ENCODE measurements at regions not wholly inside any gene's neighbourhood (a gene's known extent, or its start where the extent isn't known, plus 50 kb on each side); places are given as distances from the start of the nearest gene placed in this dataset.

DNA sequence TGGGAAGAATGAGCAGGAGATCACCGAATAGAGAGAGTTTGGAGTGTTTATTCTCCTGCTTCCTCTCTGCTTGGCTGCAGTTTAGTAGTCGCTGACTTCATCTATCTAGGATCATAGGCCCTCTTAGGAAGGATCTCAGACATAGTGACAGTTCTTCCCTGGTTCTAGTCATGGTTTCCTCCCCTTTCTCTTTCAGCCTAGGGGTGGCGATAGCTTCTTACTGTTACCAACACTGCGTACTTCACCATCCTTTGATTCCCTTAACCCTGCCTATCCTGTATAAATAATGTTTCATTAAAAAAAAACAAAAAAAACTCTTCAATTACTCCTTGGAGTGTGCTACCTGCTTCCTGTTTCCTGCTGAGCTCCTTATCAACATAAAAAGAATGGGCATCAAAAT lies 103.8 kb downstream of the DDX53 start:
- H3K36me3 ChIP-seq, result no peaks in the 10 kb centered on the region
- intact Hi-C loops (cut with DNase I), result no loop called here
- H3K27ac ChIP-seq, result no peak overlapping the region
- TF ChIP-seq, protein P1, sequence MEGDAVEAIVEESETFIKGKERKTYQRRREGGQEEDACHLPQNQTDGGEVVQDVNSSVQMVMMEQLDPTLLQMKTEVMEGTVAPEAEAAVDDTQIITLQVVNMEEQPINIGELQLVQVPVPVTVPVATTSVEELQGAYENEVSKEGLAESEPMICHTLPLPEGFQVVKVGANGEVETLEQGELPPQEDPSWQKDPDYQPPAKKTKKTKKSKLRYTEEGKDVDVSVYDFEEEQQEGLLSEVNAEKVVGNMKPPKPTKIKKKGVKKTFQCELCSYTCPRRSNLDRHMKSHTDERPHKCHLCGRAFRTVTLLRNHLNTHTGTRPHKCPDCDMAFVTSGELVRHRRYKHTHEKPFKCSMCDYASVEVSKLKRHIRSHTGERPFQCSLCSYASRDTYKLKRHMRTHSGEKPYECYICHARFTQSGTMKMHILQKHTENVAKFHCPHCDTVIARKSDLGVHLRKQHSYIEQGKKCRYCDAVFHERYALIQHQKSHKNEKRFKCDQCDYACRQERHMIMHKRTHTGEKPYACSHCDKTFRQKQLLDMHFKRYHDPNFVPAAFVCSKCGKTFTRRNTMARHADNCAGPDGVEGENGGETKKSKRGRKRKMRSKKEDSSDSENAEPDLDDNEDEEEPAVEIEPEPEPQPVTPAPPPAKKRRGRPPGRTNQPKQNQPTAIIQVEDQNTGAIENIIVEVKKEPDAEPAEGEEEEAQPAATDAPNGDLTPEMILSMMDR (IDR thresholded peaks at IDR 0.05), result no peak
- no peaks in the 10 kb centered on the region for H3K4me1 ChIP-seq
- no peak for ATAC-seq
- no peak overlapping the region for H3K4me3 ChIP-seq
- H3K27me3 ChIP-seq (ENCODE audit: low read depth), result no peaks in the 10 kb centered on the region
- DNase-seq, result no peak
- no peaks in the 10 kb centered on the region for H3K9me3 ChIP-seq

DNA sequence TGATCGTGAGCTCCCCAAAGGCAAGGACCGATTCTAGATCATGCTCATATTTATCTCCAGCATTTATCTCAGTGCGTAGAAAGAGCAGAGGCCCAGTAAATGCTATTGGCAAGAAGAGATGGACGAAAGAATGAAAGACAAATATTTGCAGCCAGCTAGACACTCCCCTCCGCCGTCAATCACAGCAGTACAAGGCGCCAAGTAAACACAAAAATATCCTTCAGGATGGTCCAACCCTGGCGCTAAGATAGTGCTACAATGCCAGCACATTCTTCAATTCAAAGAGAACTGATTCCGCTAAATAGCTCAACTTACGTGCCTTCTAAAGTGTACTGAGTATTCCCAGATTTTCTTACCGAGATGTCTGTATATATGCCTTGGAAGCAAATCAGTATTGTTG lies 114.5 kb downstream of the DDX53 start:
- H3K9me3 ChIP-seq, result no peaks in the 10 kb centered on the region
- no peaks in the 10 kb centered on the region for H3K4me1 ChIP-seq
- no peak overlapping the region for H3K27ac ChIP-seq
- no peak for DNase-seq
- H3K36me3 ChIP-seq, result no peaks in the 10 kb centered on the region
- H3K27me3 ChIP-seq (ENCODE audit: low read depth), result no peaks in the 10 kb centered on the region
- H3K4me3 ChIP-seq, result no peak overlapping the region
- intact Hi-C loops (cut with DNase I), result no loop called here
- no peak for ATAC-seq
- TF ChIP-seq, protein P1 (IDR thresholded peaks at IDR 0.05), result no peak

DNA sequence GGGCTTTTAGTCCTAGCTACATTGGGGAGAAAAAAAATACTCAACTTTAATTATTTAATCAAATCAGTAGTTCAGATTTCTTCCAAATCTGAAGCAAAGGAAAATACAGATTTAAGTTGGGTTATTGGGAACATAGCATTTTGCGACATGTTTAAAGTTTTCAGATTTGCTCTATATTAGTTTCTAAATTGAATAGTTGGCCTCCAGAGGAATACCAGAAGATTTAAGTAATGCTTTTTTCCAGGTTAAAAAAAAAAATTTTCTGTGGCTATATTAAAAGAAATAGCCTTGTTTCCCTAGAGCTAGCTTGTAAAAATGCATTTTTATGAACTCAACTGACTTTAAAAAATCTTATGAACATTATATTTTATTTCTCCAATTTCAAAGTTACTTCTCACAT lies 115.9 kb downstream of the DDX53 start:
- intact Hi-C loops (cut with DNase I), result no loop called here
- no peak overlapping the region for H3K4me3 ChIP-seq

DNA sequence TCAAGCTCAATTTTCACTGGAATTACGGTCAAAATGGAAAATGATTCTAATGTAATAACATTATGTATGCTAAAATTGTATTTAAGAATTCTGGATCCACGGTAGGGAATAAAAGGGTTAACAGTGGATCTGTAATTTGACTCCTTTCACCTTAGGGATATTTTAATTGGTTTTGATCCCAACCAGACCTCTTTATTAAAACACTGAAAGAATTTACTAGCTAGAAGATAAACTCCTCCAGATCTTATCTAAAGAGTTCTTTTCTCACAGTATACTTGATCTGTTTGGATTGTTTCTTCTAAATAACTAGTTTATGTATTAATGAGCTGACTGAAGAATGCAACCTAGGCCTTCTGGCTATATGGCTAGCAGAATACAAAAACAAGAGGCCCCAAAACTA lies 118.4 kb downstream of the DDX53 start:
- H3K36me3 ChIP-seq, result no peaks in the 10 kb centered on the region
- intact Hi-C loops (cut with DNase I), result no loop called here
- H3K4me3 ChIP-seq, result no peak overlapping the region
- no peaks in the 10 kb centered on the region for H3K27me3 ChIP-seq (ENCODE audit: low read depth)
- H3K27ac ChIP-seq, result no peak overlapping the region
- no peaks in the 10 kb centered on the region for H3K4me1 ChIP-seq
- ATAC-seq (no peak), DNase-seq (no peak)
- TF ChIP-seq, protein P1 (IDR thresholded peaks at IDR 0.05), result no peak
- no peaks in the 10 kb centered on the region for H3K9me3 ChIP-seq

More for the DNA sequence above, 115.9 kb downstream of the DDX53 start:
- DNase-seq, result no peak
- Histone ChIP-seq H3K4me1 (no peaks in the 10 kb centered on the region), H3K27ac (no peak overlapping the region), H3K9me3 (no peaks in the 10 kb centered on the region), H3K27me3 (ENCODE audit: low read depth) (no peaks in the 10 kb centered on the region), H3K36me3 (no peaks in the 10 kb centered on the region)
- ATAC-seq, result no peak
- TF ChIP-seq, protein P1 (IDR thresholded peaks at IDR 0.05), result no peak

DNA sequence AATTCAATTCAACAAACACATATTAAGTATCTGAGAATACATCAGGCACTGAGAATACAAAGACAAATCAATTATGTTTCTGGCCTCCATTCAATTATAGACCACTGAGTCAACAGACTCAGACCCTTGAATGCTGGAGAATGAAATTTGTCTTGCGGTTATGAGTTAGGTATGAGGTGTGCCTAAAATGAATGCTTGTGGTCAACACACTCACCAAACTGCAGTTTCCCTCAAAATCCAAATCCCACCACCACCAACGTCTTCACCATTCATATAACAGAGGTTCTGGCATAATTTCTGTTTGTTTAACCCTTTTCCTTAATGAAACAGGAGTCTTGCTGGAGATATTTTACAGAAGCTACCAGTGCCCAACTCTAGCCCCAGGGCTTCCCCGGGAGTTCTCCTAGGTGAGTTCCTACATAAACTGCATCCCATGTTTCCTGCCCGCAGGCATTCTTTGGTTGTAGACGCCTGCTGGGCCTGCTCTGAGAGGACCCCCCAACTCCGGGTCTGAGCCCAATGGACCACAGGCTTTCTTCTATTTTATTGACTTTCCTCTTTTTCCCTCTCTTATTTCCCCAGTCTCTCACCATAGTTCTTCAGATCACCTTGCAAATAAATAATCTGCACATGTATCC lies 119.2 kb downstream of the DDX53 start:
- H3K4me3 ChIP-seq, result no peak overlapping the region
- H3K27me3 ChIP-seq (ENCODE audit: low read depth), result no peaks in the 10 kb centered on the region
- TF ChIP-seq, protein P1 (IDR thresholded peaks at IDR 0.05), result no peak
- intact Hi-C loops (cut with DNase I), result no loop called here
- H3K4me1 ChIP-seq, result no peaks in the 10 kb centered on the region
- H3K9me3 ChIP-seq, result no peaks in the 10 kb centered on the region
- ATAC-seq, result no peak
- DNase-seq, result no peak
- no peaks in the 10 kb centered on the region for H3K36me3 ChIP-seq
- no peak overlapping the region for H3K27ac ChIP-seq
